Loucy (cell line): ENCODE measurements at regions not wholly inside any gene's neighbourhood (a gene's known extent, or its start where the extent isn't known, plus 50 kb on each side); places are given as distances from the start of the nearest gene placed in this dataset.
"Not testable (repeated sequence)": the region's sequence is repeated elsewhere in the genome, so short reads cannot be mapped to it uniquely, and the experiment has no call there.

Experiments used
- H2AFZ ChIP-seq: fragments of 200-600 bp; sonication (generic); 2 replicates; pipeline ENCODE4 v1.6.0; 2016; ENCODE audit warnings: antibody characterized with exemption, mild to moderate bottlenecking, low read length, moderate library complexity
- H3F3A ChIP-seq: fragments of 200-600 bp; 2 replicates; pipeline ENCODE4 v1.6.0; 2016; ENCODE audit warnings: antibody characterized with exemption, low read depth, mild to moderate bottlenecking
- H3K27me3 ChIP-seq: fragments of 200-600 bp; sonication (generic); 2 replicates; pipeline ENCODE4 v1.6.1; 2014; ENCODE audit warnings: low read length, mild to moderate bottlenecking; ENCODE audit not compliant: insufficient read depth, poor library complexity, severe bottlenecking
- H3K36me3 ChIP-seq: fragments of 200-600 bp; sonication (generic); 2 replicates; pipeline ENCODE4 v1.6.1; 2016; ENCODE audit warnings: low read length; ENCODE audit not compliant: insufficient read depth
- H3K4me1 ChIP-seq: fragments of 200-600 bp; sonication (generic); 2 replicates; pipeline ENCODE4 v1.5.1; 2014; ENCODE audit warnings: low read length, mild to moderate bottlenecking; ENCODE audit not compliant: insufficient read depth, poor library complexity, severe bottlenecking
- H3K4me2 ChIP-seq: fragments of 200-600 bp; sonication (generic); 2 replicates; pipeline ENCODE4 v1.6.0; 2014; ENCODE audit warnings: antibody characterized with exemption, low read length, low read depth, mild to moderate bottlenecking; ENCODE audit not compliant: poor library complexity, severe bottlenecking
- H3K4me3 ChIP-seq: fragments of 200-600 bp; sonication (generic); 2 replicates; pipeline ENCODE4 v1.5.1; 2014; ENCODE audit warnings: low read length, mild to moderate bottlenecking, mixed read lengths; ENCODE audit not compliant: poor library complexity, severe bottlenecking
- H3K79me2 ChIP-seq: fragments of 200-600 bp; sonication (generic); 2 replicates; pipeline ENCODE4 v1.6.1; 2014; ENCODE audit warnings: low read length; ENCODE audit not compliant: insufficient read depth
- H3K9ac ChIP-seq: fragments of 200-600 bp; sonication (generic); 2 replicates; pipeline ENCODE4 v1.6.0; 2014; ENCODE audit warnings: mild to moderate bottlenecking, low read depth, low read length, moderate library complexity; ENCODE audit not compliant: poor library complexity, severe bottlenecking
- H3K9me2 ChIP-seq: fragments of 200-600 bp; sonication (generic); replicated peaks from 2 replicates; pipeline ENCODE4 v1.6.1; 2016; ENCODE audit warnings: low read depth, low read length, mixed read lengths
- H3K9me3 ChIP-seq: fragments of 200-600 bp; sonication (generic); 2 replicates; pipeline ENCODE4 v1.6.1; 2014; ENCODE audit warnings: mild to moderate bottlenecking, antibody characterized with exemption, low read length, low read depth; ENCODE audit not compliant: insufficient read depth
- H4K20me1 ChIP-seq: fragments of 200-600 bp; sonication (generic); 2 replicates; pipeline ENCODE4 v1.6.0; 2014; ENCODE audit warnings: antibody characterized with exemption, low read length, mild to moderate bottlenecking; ENCODE audit not compliant: insufficient read depth, poor library complexity, severe bottlenecking
- CTCF ChIP-seq: fragments of 200-600 bp; sonication (generic); conservative IDR thresholded peaks from 2 replicates; pipeline ENCODE4 v1.5.1; 2014; ENCODE audit warnings: mild to moderate bottlenecking, antibody characterized with exemption, low read length
- EZH2phosphoT487 ChIP-seq: fragments of 200-600 bp; IDR thresholded peaks from 2 replicates; pipeline ENCODE4 v1.6.1; 2018; ENCODE audit warnings: antibody characterized with exemption, mild to moderate bottlenecking, moderate library complexity, borderline replicate concordance

DNA sequence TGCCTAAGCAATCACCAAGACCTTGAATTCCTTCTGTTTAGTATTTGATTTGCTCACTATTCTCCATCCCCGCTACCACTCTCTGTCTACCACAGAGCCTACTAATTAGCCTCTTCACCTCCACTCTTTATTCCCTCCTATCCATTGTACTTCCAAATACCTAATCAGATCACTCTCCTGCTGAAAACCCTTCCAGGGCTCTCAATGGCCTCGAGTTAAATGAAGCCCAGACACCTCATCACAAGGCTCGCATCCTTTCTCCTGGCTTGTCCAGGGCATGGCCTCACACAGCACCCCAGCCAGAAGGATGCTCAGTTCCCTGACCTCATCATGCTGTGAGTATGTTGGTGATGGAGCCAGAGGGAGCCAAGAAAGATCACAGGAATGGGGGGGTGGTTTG, 71.4 kb upstream of the PRMT8 start:
- Histone ChIP-seq H3K27me3 (no peaks in the 10 kb centered on the region), H3K9ac (no peak overlapping the region), H3K4me3 (no peak overlapping the region), H3F3A (no peaks in the 10 kb centered on the region), H3K4me2 (no peak overlapping the region), H3K9me2 (no peaks in the 10 kb centered on the region), H4K20me1 (no peaks in the 10 kb centered on the region), H2AFZ (no peak overlapping the region), H3K79me2 (no peaks in the 10 kb centered on the region), H3K4me1 (no peaks in the 10 kb centered on the region), H3K36me3 (no peaks in the 10 kb centered on the region), H3K9me3 (no peaks in the 10 kb centered on the region)
- no peak for TF ChIP-seq EZH2phosphoT487
- TF ChIP-seq CTCF: no peak

- Histone ChIP-seq H4K20me1 (no peaks in the 10 kb centered on the region), H3K4me2 (no peak overlapping the region), H3K79me2 (no peaks in the 10 kb centered on the region), H3F3A (no peaks in the 10 kb centered on the region), H3K9me3 (no peaks in the 10 kb centered on the region), H3K4me1 (no peaks in the 10 kb centered on the region), H3K4me3 (no peak overlapping the region), H3K9ac (no peak overlapping the region), H3K27me3 (no peaks in the 10 kb centered on the region), H3K9me2 (no peaks in the 10 kb centered on the region), H3K36me3 (no peaks in the 10 kb centered on the region), H2AFZ (no peak overlapping the region)
- TF ChIP-seq CTCF (no peak), EZH2phosphoT487 (no peak)
Observed at GRCh38 chr12:3420693-3421092, 70.3 kb upstream of the PRMT8 start.

GRCh38 chr12:3421191-3421978, 69.6 kb upstream of the PRMT8 start:
- no peaks in the 10 kb centered on the region for H3K79me2 ChIP-seq
- H3K9me2 ChIP-seq: no peaks in the 10 kb centered on the region
- H3K36me3 ChIP-seq: no peaks in the 10 kb centered on the region
- no peaks in the 10 kb centered on the region for H3K9me3 ChIP-seq
- H3K4me2 ChIP-seq: no peak overlapping the region
- TF ChIP-seq EZH2phosphoT487 (no peak), CTCF (no peak)
- H2AFZ ChIP-seq: no peak overlapping the region
- H3F3A ChIP-seq: no peaks in the 10 kb centered on the region
- no peaks in the 10 kb centered on the region for H3K27me3 ChIP-seq
- no peak overlapping the region for H3K9ac ChIP-seq
- H4K20me1 ChIP-seq: no peaks in the 10 kb centered on the region
- H3K4me1 ChIP-seq: no peaks in the 10 kb centered on the region
- H3K4me3 ChIP-seq: no peak overlapping the region

GRCh38 chr12:3424796-3425195, 66.2 kb upstream of the PRMT8 start:
- H3K79me2 ChIP-seq, H3K9me2 ChIP-seq, H3K36me3 ChIP-seq, H4K20me1 ChIP-seq, H2AFZ ChIP-seq, H3K9ac ChIP-seq, H3K27me3 ChIP-seq, H3K4me3 ChIP-seq, H3K4me1 ChIP-seq, H3K4me2 ChIP-seq, H3K9me3 ChIP-seq, H3F3A ChIP-seq: not testable (repeated sequence)
